ELF-1 (cell line): ENCODE measurements at regions not wholly inside any gene's neighbourhood (a gene's known extent, or its start where the extent isn't known, plus 50 kb on each side); places are given as distances from the start of the nearest gene placed in this dataset.
"Not testable (repeated sequence)": the region's sequence is repeated elsewhere in the genome, so short reads cannot be mapped to it uniquely, and the experiment has no call there.

Experiments used
- DNase-seq: peaks from one replicate; pipeline ENCODE4 v3.0.0-alpha.2; 2016; ENCODE audit warnings: low read depth, low spot score

GRCh38 chr14:23829736-23830471 is 123.7 kb upstream of the DHRS4 start:
- no peak for DNase-seq

- DNase-seq = no peak
Measured at GRCh38 chr14:23831596-23831995, 122.0 kb upstream of the DHRS4 start.

GRCh38 chr14:23861666-23862065 is 91.9 kb upstream of the DHRS4 start:
- DNase-seq = no peak

- DNase-seq = no peak
Measured at GRCh38 chr14:23862513-23862912, 91.1 kb upstream of the DHRS4 start.

GRCh38 chr14:23863836-23864235 is 89.7 kb upstream of the DHRS4 start:
- DNase-seq = no peak

GRCh38 chr14:23864259-23864658 is 89.3 kb upstream of the DHRS4 start:
- no peak for DNase-seq

GRCh38 chr14:23864861-23865260 is 88.7 kb upstream of the DHRS4 start:
- DNase-seq = no peak

GRCh38 chr14:23865502-23865901 is 88.1 kb upstream of the DHRS4 start:
- DNase-seq = no peak

- DNase-seq = no peak
Measured at GRCh38 chr14:23866269-23866668, 87.3 kb upstream of the DHRS4 start.

GRCh38 chr14:23869078-23869719 is 84.4 kb upstream of the DHRS4 start:
- DNase-seq = no peak

GRCh38 chr14:23876160-23876750 is 77.3 kb upstream of the DHRS4 start:
- DNase-seq = no peak

- no peak for DNase-seq
Measured at GRCh38 chr14:23877111-23877510, 76.5 kb upstream of the DHRS4 start.

GRCh38 chr14:23877538-23878180 is 75.9 kb upstream of the DHRS4 start:
- no peak for DNase-seq

GRCh38 chr14:23881282-23881681 is 72.3 kb upstream of the DHRS4 start:
- DNase-seq = no peak

- no peak for DNase-seq
Measured at GRCh38 chr14:23883684-23884540, 69.7 kb upstream of the DHRS4 start.

- DNase-seq = no peak
Measured at GRCh38 chr14:23884541-23884904, 69.0 kb upstream of the DHRS4 start.

- no peak for DNase-seq
Measured at GRCh38 chr14:23887536-23887935, 66.0 kb upstream of the DHRS4 start.

- not testable (repeated sequence) for DNase-seq
Measured at GRCh38 chr14:23891717-23892116, 61.9 kb upstream of the DHRS4 start.

- not testable (repeated sequence) for DNase-seq
Measured at GRCh38 chr14:23892289-23892688, 61.3 kb upstream of the DHRS4 start.

- no peak for DNase-seq
Measured at GRCh38 chr14:23894362-23895052, 59.1 kb upstream of the DHRS4 start.

- no peak for DNase-seq
Measured at GRCh38 chr14:23895053-23895419, 58.5 kb upstream of the DHRS4 start.
